ENCODE measurements at regions not wholly inside any gene's neighbourhood (a gene's known extent, or its start where the extent isn't known, plus 50 kb on each side); places are given as distances from the start of the nearest gene placed in this dataset.
A peak's percentile ranks its signal among the peaks of the same experiment; 100 is the strongest.
"Not testable (repeated sequence)": the region's sequence is repeated elsewhere in the genome, so short reads cannot be mapped to it uniquely, and the experiment has no call there.

- no peak for DNase-seq
Observed at GRCh38 chr10:123221418-123221817, 67.2 kb downstream of the BUB3 start.

GRCh38 chr10:123222832-123223231 lies 68.6 kb downstream of the BUB3 start:
- no peak for DNase-seq

GRCh38 chr10:123227706-123228105 lies 73.5 kb downstream of the BUB3 start:
- no peak for DNase-seq

- DNase-seq: no peak
Observed at GRCh38 chr10:123229927-123230630, 75.9 kb downstream of the BUB3 start.

GRCh38 chr10:123232879-123233278 lies 78.7 kb downstream of the BUB3 start:
- not testable (repeated sequence) for DNase-seq

GRCh38 chr10:123235014-123235413 lies 80.8 kb downstream of the BUB3 start:
- DNase-seq: not testable (repeated sequence)

- no peak for DNase-seq
Observed at GRCh38 chr10:123236126-123236525, 81.9 kb downstream of the BUB3 start.

- no peak for DNase-seq
Observed at GRCh38 chr10:123240250-123240649, 86.0 kb downstream of the BUB3 start.

GRCh38 chr10:123240776-123241175 lies 86.6 kb downstream of the BUB3 start:
- DNase-seq: no peak

- DNase-seq: no peak
Observed at GRCh38 chr10:123241391-123242141, 87.4 kb downstream of the BUB3 start.

- no peak for DNase-seq
Observed at GRCh38 chr10:123244747-123245146, 90.5 kb downstream of the BUB3 start.

GRCh38 chr10:123245264-123245663 lies 91.1 kb downstream of the BUB3 start:
- no peak for DNase-seq

GRCh38 chr10:123249894-123250293 lies 95.7 kb downstream of the BUB3 start:
- no peak for DNase-seq

- no peak for DNase-seq
Observed at GRCh38 chr10:123250640-123251039, 96.4 kb downstream of the BUB3 start.

GRCh38 chr10:123252779-123253178 lies 98.6 kb downstream of the BUB3 start:
- no peak for DNase-seq

- DNase-seq: not testable (repeated sequence)
Observed at GRCh38 chr10:123254343-123254742, 100.1 kb downstream of the BUB3 start.

- no peak for DNase-seq
Observed at GRCh38 chr10:123257904-123258456, 103.8 kb downstream of the BUB3 start.

- DNase-seq: no peak
Observed at GRCh38 chr10:123259081-123259480, 104.9 kb downstream of the BUB3 start.

GRCh38 chr10:123259791-123260190 lies 105.6 kb downstream of the BUB3 start:
- DNase-seq: peak in 3 of 56 donors; percentile 5 to 27 (median 9)

GRCh38 chr10:123262456-123262855 lies 108.3 kb downstream of the BUB3 start:
- no peak for DNase-seq

- DNase-seq: no peak
Observed at GRCh38 chr10:123266971-123267370, 112.8 kb downstream of the BUB3 start.

GRCh38 chr10:123269017-123269552 lies 114.9 kb downstream of the BUB3 start:
- DNase-seq: no peak
